Neutrophil (primary cell): ENCODE measurements at regions not wholly inside any gene's neighbourhood (a gene's known extent, or its start where the extent isn't known, plus 50 kb on each side); places are given as distances from the start of the nearest gene placed in this dataset.

Source experiments
- H3K27ac ChIP-seq: fragments of 200-600 bp; sonication (generic); 2 replicates; pipeline ENCODE4 v1.5.1; 2016; ENCODE audit warnings: mild to moderate bottlenecking, moderate library complexity
- H3K27me3 ChIP-seq: fragments of 200-600 bp; sonication (generic); 2 replicates; pipeline ENCODE4 v1.6.0; 2016; ENCODE audit warnings: mild to moderate bottlenecking
- H3K36me3 ChIP-seq: fragments of 200-600 bp; sonication (generic); 2 replicates; pipeline ENCODE4 v1.5.1; 2017
- H3K4me1 ChIP-seq, 2 experiments: fragments of 200-600 bp in 1 of 2; sonication (generic) in 1 of 2; 1 replicate in 1 of 2; 2 replicates in 1 of 2; pipeline versions ENCODE4 v1.5.1 to v1.6.1; 2013 to 2016; ENCODE audit warnings: low read depth in 1 of 2, low read length in 1 of 2, mild to moderate bottlenecking in 1 of 2, moderate library complexity in 1 of 2; ENCODE audit not compliant: control insufficient read depth in 1 of 2, insufficient read depth in 1 of 2
- H3K4me3 ChIP-seq, 2 experiments: fragments of 200-600 bp in 1 of 2; sonication (generic) in 1 of 2; 1 replicate in 1 of 2; 2 replicates in 1 of 2; pipeline ENCODE4 v1.5.1; 2013 to 2016; ENCODE audit warnings: low read depth in 1 of 2, low read length in 1 of 2, mild to moderate bottlenecking in 1 of 2, moderate library complexity in 1 of 2
- H3K9me3 ChIP-seq: fragments of 200-600 bp; sonication (generic); 2 replicates; pipeline ENCODE4 v1.5.1; 2016
- TF ChIP-seq, protein P1 (sequence below): fragments of 200-600 bp; sonication (generic); IDR thresholded peaks from 2 replicates; pipeline ENCODE4 v1.5.1; 2016; ENCODE audit warnings: antibody characterized with exemption

DNA sequence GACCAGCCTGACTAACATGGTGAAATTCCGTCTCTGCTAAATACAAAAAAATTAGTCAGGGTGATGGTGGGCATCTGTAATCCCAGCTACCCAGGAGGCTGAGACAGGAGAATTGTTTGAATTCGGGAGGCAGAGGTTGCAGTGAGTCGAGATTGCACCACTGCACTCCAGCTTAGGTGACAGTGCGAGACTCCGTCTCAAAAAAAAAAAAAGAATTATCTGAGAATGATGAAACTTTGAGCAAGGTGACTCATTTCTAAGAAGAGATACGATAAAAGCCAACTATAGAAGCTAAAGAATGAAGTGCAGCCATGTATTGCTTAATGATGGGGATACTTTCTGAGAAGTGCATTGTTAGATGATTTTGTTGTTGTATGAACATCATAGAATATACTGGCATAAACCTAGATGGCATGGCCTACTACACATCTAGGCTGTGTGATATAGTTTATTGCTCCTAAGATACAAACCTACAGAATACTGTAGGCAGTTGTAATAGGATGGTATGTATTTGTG is 64.7 kb downstream of the SNRPE start:
- H3K9me3 ChIP-seq = no peaks in the 10 kb centered on the region
- H3K36me3 ChIP-seq = no peaks in the 10 kb centered on the region
- TF ChIP-seq, protein P1, sequence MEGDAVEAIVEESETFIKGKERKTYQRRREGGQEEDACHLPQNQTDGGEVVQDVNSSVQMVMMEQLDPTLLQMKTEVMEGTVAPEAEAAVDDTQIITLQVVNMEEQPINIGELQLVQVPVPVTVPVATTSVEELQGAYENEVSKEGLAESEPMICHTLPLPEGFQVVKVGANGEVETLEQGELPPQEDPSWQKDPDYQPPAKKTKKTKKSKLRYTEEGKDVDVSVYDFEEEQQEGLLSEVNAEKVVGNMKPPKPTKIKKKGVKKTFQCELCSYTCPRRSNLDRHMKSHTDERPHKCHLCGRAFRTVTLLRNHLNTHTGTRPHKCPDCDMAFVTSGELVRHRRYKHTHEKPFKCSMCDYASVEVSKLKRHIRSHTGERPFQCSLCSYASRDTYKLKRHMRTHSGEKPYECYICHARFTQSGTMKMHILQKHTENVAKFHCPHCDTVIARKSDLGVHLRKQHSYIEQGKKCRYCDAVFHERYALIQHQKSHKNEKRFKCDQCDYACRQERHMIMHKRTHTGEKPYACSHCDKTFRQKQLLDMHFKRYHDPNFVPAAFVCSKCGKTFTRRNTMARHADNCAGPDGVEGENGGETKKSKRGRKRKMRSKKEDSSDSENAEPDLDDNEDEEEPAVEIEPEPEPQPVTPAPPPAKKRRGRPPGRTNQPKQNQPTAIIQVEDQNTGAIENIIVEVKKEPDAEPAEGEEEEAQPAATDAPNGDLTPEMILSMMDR = no peak
- H3K27ac ChIP-seq = no peak overlapping the region
- no peaks in the 10 kb centered on the region for H3K27me3 ChIP-seq
- no peak overlapping the region for H3K4me3 ChIP-seq
- H3K4me1 ChIP-seq = peaks cover 5 to 10% of the 10 kb centered on the region in 2 experiments

DNA sequence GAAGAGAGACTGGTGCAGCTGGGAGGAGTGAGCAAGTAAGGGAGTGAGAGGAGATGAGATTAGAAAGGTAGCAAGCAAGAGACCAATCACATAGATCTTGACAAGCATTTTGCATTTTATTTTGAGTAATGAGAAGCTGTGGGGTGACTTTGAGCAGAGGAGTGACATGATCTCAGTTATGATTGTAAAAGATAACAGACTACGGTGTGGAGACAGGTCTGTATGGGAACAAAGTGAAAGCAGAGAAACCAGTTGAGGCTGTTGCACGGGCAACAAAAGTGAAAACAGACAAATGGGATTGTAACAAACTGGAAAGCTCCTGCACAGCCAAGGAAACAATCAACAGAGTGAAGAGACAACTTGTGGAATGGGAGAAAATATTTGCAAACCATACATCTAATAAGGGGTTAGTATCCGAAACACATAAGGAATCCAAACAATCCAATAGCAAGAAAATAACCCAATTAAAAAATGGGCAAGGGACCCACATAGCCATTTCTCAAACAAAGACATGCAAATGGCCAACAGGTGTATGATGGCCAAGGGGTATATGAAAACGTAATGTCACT is 68.4 kb downstream of the SNRPE start:
- Histone ChIP-seq H3K9me3 (no peaks in the 10 kb centered on the region), H3K27me3 (no peaks in the 10 kb centered on the region), H3K4me3 (no peak overlapping the region), H3K27ac (no peak overlapping the region), H3K36me3 (no peaks in the 10 kb centered on the region), H3K4me1 (peaks cover 8 to 28% of the 10 kb centered on the region in 2 experiments)
- TF ChIP-seq, protein P1 = no peak

GRCh38 chr1:203930342-203930741 is 68.9 kb downstream of the SNRPE start:
- Histone ChIP-seq H3K4me3 (no peak overlapping the region), H3K27ac (no peak overlapping the region), H3K27me3 (no peaks in the 10 kb centered on the region), H3K36me3 (no peaks in the 10 kb centered on the region), H3K9me3 (no peaks in the 10 kb centered on the region), H3K4me1 (peaks cover 8 to 28% of the 10 kb centered on the region in 2 experiments)
- TF ChIP-seq, protein P1 = no peak

- Histone ChIP-seq H3K4me3 (no peak overlapping the region), H3K27ac (peak overlapping the region; percentile 49), H3K36me3 (no peaks in the 10 kb centered on the region), H3K27me3 (no peaks in the 10 kb centered on the region), H3K4me1 (peaks cover 8 to 28% of the 10 kb centered on the region in 2 experiments), H3K9me3 (no peaks in the 10 kb centered on the region)
- TF ChIP-seq, protein P1 = no peak
Measured at GRCh38 chr1:203931953-203932352, 70.6 kb downstream of the SNRPE start.

DNA sequence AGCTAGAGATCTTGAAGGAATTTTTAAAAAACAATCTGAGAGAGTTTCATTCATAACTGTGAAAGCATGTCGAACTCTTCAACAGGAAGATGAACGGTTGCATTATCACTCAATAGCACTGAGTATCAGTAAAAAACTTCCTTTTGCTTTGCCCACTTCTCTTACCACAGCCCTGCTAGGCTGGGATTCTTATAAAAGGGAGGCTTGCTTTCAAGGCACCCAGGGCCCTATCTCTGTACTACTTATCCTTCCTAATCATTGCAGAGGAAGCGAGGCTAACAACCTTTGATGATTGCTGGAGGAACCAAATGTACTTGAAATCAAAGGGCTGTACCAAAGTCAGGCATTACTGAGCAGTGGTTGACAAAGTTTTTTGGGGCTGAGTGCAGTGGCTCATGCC is 71.2 kb downstream of the SNRPE start:
- no peaks in the 10 kb centered on the region for H3K27me3 ChIP-seq
- H3K36me3 ChIP-seq = no peaks in the 10 kb centered on the region
- H3K4me3 ChIP-seq = no peak overlapping the region
- peak overlapping the region; percentile 49 for H3K27ac ChIP-seq
- H3K4me1 ChIP-seq = peaks cover 8 to 28% of the 10 kb centered on the region in 2 experiments
- TF ChIP-seq, protein P1 = no peak
- H3K9me3 ChIP-seq = no peaks in the 10 kb centered on the region
